ENCODE measurements at regions not wholly inside any gene's neighbourhood (a gene's known extent, or its start where the extent isn't known, plus 50 kb on each side); places are given as distances from the start of the nearest gene placed in this dataset.
"Not testable (repeated sequence)": the region's sequence is repeated elsewhere in the genome, so short reads cannot be mapped to it uniquely, and the experiment has no call there.

DNA sequence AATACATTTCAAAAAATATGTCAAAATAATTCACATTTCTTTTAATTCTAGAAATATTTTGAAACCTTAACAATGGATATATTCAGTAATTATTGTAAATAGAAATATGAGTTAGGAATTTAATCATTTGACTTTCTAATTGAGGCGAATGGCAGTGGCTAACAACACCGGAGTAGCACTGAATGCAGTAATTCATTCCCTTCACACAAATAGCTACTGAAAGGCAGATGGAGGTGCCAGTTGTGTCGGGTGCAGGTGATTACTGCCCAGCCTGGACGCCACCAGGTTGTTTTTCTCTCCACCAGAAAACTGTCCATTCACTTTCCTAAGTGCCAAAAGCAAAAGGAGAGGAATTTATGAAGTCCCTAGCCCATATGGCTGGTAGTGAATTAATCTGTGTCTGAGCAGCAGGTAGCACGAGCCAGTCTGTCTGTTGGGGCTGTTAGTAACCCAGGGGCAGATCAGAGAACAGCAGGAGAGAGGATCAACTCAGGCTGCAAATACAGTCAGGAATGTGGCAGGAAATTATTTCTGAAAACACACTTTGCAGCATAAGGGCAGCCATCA is 79.3 kb upstream of the GMNC start:
- Histone ChIP-seq H3K79me2 (ENCODE audit: control insufficient read depth, insufficient read depth, low read length) (no peaks in the 10 kb centered on the region), H3K9ac (replicated peaks; ENCODE audit: extremely low read depth, insufficient read depth, low read length) (no peak overlapping the region), H2AFZ (ENCODE audit: low read depth, low read length) (no peak overlapping the region), H3K27me3 (ENCODE audit: control insufficient read depth in 2 of 2, insufficient read depth in 2 of 2, low read length in 2 of 2) (no peaks in the 10 kb centered on the region), H3K4me2 (ENCODE audit: insufficient read depth, low read length) (no peak overlapping the region), H3K4me1 (ENCODE audit: control insufficient read depth, extremely low read depth, insufficient read depth, low read length) (no peaks in the 10 kb centered on the region), H3K9me3 (replicated peaks; ENCODE audit: control insufficient read depth, insufficient read depth, low read length) (no peaks in the 10 kb centered on the region), H3K27ac (ENCODE audit: insufficient read depth, low read depth, low read length) (no peak overlapping the region), H3K9me1 (replicated peaks; ENCODE audit: control insufficient read depth, extremely low read depth, insufficient read depth, low read length) (no peaks in the 10 kb centered on the region), H4K20me1 (replicated peaks; ENCODE audit: control insufficient read depth, extremely low read depth, insufficient read depth, low read length) (no peaks in the 10 kb centered on the region), H3K4me3 (replicated peaks in 1 of 3; ENCODE audit: insufficient read depth in 1 of 3, low read depth in 1 of 3, low read length in 3 of 3) (no peak overlapping the region), H3K36me3 (ENCODE audit: control insufficient read depth in 2 of 2, extremely low read depth in 1 of 2, insufficient read depth in 2 of 2, low read length in 2 of 2) (no peaks in the 10 kb centered on the region)
- CTCF ChIA-PET, result no interaction called here
- POLR2A ChIA-PET, result no interaction called here
- TF ChIP-seq POLR2AphosphoS5 (IDR thresholded peaks at IDR 0.05; ENCODE audit: insufficient read depth, low read depth, low read length) (no peak), JUN (IDR thresholded peaks at IDR 0.05; ENCODE audit: borderline replicate concordance, insufficient read depth, insufficient read length, low read depth) (no peak), MYC (IDR thresholded peaks at IDR 0.05; ENCODE audit: low read depth, low read length) (no peak), GATA2 (IDR thresholded peaks at IDR 0.05; ENCODE audit: insufficient read depth, insufficient read length, low read depth, low read length) (no peak)
- intact Hi-C loops (cut with micrococcal nuclease) (no loop called here), dilution Hi-C loops (cut with MboI; ENCODE audit: extremely low pct_ligation_motif_present, low sequenced_read_pairs) (no loop called here)
- no TSS peak for BruUV-seq (replicated peaks)
- no peak for FAIRE-seq
- no peak for DNase-seq (ENCODE audit: low read depth, low spot score)

DNA sequence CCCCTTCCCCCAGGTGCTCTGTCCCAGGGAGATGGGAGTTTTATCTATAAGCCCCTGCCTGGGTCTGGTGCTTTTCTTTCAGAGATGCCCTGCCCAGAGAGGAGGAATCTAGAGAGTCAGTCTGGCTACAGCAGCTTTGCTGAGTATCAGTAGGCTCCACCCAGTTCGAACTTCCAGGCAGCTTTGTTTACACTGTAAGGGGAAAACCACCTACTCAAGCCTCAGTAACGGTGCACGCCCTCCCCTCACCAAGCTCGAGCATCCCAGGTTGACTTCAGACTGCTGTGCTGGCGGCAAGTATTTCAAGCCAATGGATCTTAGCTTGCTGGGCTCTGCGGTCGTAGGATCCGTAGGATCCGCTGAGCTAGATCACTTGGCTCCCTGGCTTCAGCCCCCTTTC is 72.1 kb upstream of the GMNC start:
- H3K9me3 ChIP-seq (replicated peaks; ENCODE audit: control insufficient read depth, insufficient read depth, low read length); H3K36me3 ChIP-seq (ENCODE audit: control insufficient read depth in 2 of 2, extremely low read depth in 1 of 2, insufficient read depth in 2 of 2, low read length in 2 of 2); H3K9ac ChIP-seq (replicated peaks; ENCODE audit: extremely low read depth, insufficient read depth, low read length); H3K79me2 ChIP-seq (ENCODE audit: control insufficient read depth, insufficient read depth, low read length); H3K4me1 ChIP-seq (ENCODE audit: control insufficient read depth, extremely low read depth, insufficient read depth, low read length); H3K4me2 ChIP-seq (ENCODE audit: insufficient read depth, low read length); intact Hi-C loops (cut with micrococcal nuclease); H3K27me3 ChIP-seq (ENCODE audit: control insufficient read depth in 2 of 2, insufficient read depth in 2 of 2, low read length in 2 of 2); H4K20me1 ChIP-seq (replicated peaks; ENCODE audit: control insufficient read depth, extremely low read depth, insufficient read depth, low read length); dilution Hi-C loops (cut with MboI; ENCODE audit: extremely low pct_ligation_motif_present, low sequenced_read_pairs); H3K9me1 ChIP-seq (replicated peaks; ENCODE audit: control insufficient read depth, extremely low read depth, insufficient read depth, low read length); H3K27ac ChIP-seq (ENCODE audit: insufficient read depth, low read depth, low read length); BruUV-seq (replicated peaks); FAIRE-seq; H3K4me3 ChIP-seq (replicated peaks in 1 of 3; ENCODE audit: insufficient read depth in 1 of 3, low read depth in 1 of 3, low read length in 3 of 3); POLR2A ChIA-PET; H2AFZ ChIP-seq (ENCODE audit: low read depth, low read length); DNase-seq (ENCODE audit: low read depth, low spot score): not testable (repeated sequence)
- CTCF ChIA-PET, result interaction anchor here (1.8 kb wide), 1 partner anchor 116 kb away, joined by 4 read pairs; no protein-coding TSS in a partner anchor

Measured in endothelial cell of umbilical vein (primary cell).